H1 (cell line): ENCODE measurements at regions not wholly inside any gene's neighbourhood (a gene's known extent, or its start where the extent isn't known, plus 50 kb on each side); places are given as distances from the start of the nearest gene placed in this dataset.

Experiments
- CTCF ChIA-PET: fragments of 300-600 bp; sonication (Branson Sonifier 250); formaldehyde crosslinking; loops from one replicate; lab custom pipeline; 2021; ENCODE audit not compliant: partially characterized antibody; lab: Charles Lee
- POLR2A ChIA-PET: fragments of 300-600 bp; sonication (Branson Sonifier 250); formaldehyde crosslinking; loops from one replicate; lab custom pipeline; 2021; ENCODE audit warnings: inconsistent platforms; ENCODE audit not compliant: partially characterized antibody; lab: Charles Lee
- DNase-seq, 2 experiments: peaks; one replicate each; pipeline versions ENCODE4 v3.0.0 to v3.0.0-alpha.2; 2010 to 2022; ENCODE audit warnings: low spot score in 2 of 2, low read depth in 1 of 2, mixed read lengths in 1 of 2
- FAIRE-seq: peaks from 2 replicates; lab custom pipeline; 2011; peaks lifted over from hg19 to GRCh38; lab: Jason Lieb, UNC
- H2AFZ ChIP-seq: 2 replicates; pipeline ENCODE4 v1.8.1; 2012; ENCODE audit warnings: low read length, inconsistent platforms
- H2AK5ac ChIP-seq: 2 replicates; pipeline ENCODE4 v1.6.1; 2013; ENCODE audit warnings: low read depth, low read length
- H2BK120ac ChIP-seq: replicated peaks from 2 replicates; pipeline ENCODE3; 2013; ENCODE audit warnings: low read depth, low read length, inconsistent platforms
- H2BK12ac ChIP-seq: 2 replicates; pipeline ENCODE4 v1.6.1; 2013; ENCODE audit warnings: low read depth, low read length
- H2BK15ac ChIP-seq: 2 replicates; pipeline ENCODE4 v1.6.1; 2013; ENCODE audit warnings: low read length
- H2BK20ac ChIP-seq: 2 replicates; pipeline ENCODE4 v1.6.1; 2013; ENCODE audit warnings: low read length
- H2BK5ac ChIP-seq: 2 replicates; pipeline ENCODE4 v1.6.1; 2013; ENCODE audit warnings: low read depth, low read length
- H3K14ac ChIP-seq: 2 replicates; pipeline ENCODE4 v1.6.1; 2013; ENCODE audit warnings: inconsistent platforms; ENCODE audit not compliant: insufficient read length
- H3K18ac ChIP-seq: 2 replicates; pipeline ENCODE4 v1.6.1; 2013; ENCODE audit warnings: low read length; ENCODE audit errors: extremely low read depth
- H3K23ac ChIP-seq: 2 replicates; pipeline ENCODE4 v1.6.1; 2013; ENCODE audit warnings: inconsistent platforms; ENCODE audit not compliant: insufficient read length
- H3K23me2 ChIP-seq: 2 replicates; pipeline ENCODE4 v1.6.1; 2013; ENCODE audit warnings: low read depth, low read length
- H3K27ac ChIP-seq: 2 replicates; pipeline ENCODE4 v1.6.1; 2011; ENCODE audit warnings: low read depth, low read length, inconsistent platforms
- H3K27me3 ChIP-seq, 4 experiments: replicated peaks in 1 of 4; 1 replicate in 1 of 4; 2 replicates in 3 of 4; pipeline versions ENCODE4 v1.6.1 to v1.8.1; 2011 to 2013; ENCODE audit warnings: low read length in 3 of 4, mild to moderate bottlenecking in 3 of 4, inconsistent platforms in 2 of 4, mixed read lengths in 2 of 4, moderate library complexity in 1 of 4; ENCODE audit not compliant: control insufficient read depth in 3 of 4, insufficient read depth in 3 of 4; ENCODE audit errors: extremely low read depth in 1 of 4
- H3K36me3 ChIP-seq, 4 experiments: 2 replicates each; pipeline versions ENCODE4 v1.6.1 to v1.8.1; 2011 to 2013; ENCODE audit warnings: mild to moderate bottlenecking in 4 of 4, low read length in 3 of 4, moderate library complexity in 2 of 4, control low read depth in 1 of 4, inconsistent platforms in 1 of 4; ENCODE audit not compliant: insufficient read depth in 4 of 4, control insufficient read depth in 2 of 4
- H3K4ac ChIP-seq: replicated peaks from 2 replicates; pipeline ENCODE3; 2013; ENCODE audit warnings: low read length, low read depth, mixed read lengths, inconsistent platforms; ENCODE audit not compliant: insufficient read length
- H3K4me1 ChIP-seq, 4 experiments: replicated peaks in 1 of 4; 1 replicate in 1 of 4; 2 replicates in 3 of 4; pipeline versions ENCODE4 v1.6.1 to v1.8.1; 2011 to 2013; ENCODE audit warnings: low read length in 3 of 4, inconsistent platforms in 2 of 4, mixed read lengths in 1 of 4; ENCODE audit not compliant: insufficient read depth in 4 of 4, control insufficient read depth in 3 of 4
- H3K4me2 ChIP-seq, 2 experiments: 2 replicates each; pipeline versions ENCODE4 v1.6.1 to v1.8.1; 2011 to 2013; ENCODE audit warnings: low read depth in 2 of 2, low read length in 2 of 2, control low read depth in 1 of 2, inconsistent platforms in 1 of 2, mild to moderate bottlenecking in 1 of 2; ENCODE audit not compliant: insufficient read depth in 1 of 2
- H3K4me3 ChIP-seq, 4 experiments: fragments of 200-600, 300-600 bp in 1 of 4; sonication (generic), shearing (Covaris generic), sonication (Bioruptor Twin) in 1 of 4; 2 replicates each; pipeline versions ENCODE4 v1.5.1 to v1.8.1; 2011 to 2016; ENCODE audit warnings: low read length in 4 of 4, low read depth in 3 of 4, control low read depth in 2 of 4, inconsistent platforms in 2 of 4, mild to moderate bottlenecking in 2 of 4, mixed read lengths in 1 of 4, moderate library complexity in 1 of 4; ENCODE audit not compliant: insufficient read depth in 2 of 4; ENCODE audit errors: extremely low read depth in 1 of 4
- H3K56ac ChIP-seq: replicated peaks from 2 replicates; pipeline ENCODE3; 2013; ENCODE audit warnings: low read depth, mild to moderate bottlenecking, mixed read lengths, low read length, inconsistent platforms; ENCODE audit not compliant: insufficient read length
- H3K79me1 ChIP-seq: 2 replicates; pipeline ENCODE4 v1.6.1; 2013; ENCODE audit warnings: low read depth, low read length, control low read depth
- H3K79me2 ChIP-seq, 2 experiments: 2 replicates each; pipeline versions ENCODE4 v1.6.1 to v1.8.1; 2012 to 2013; ENCODE audit warnings: low read length in 2 of 2, mild to moderate bottlenecking in 2 of 2, inconsistent platforms in 1 of 2; ENCODE audit not compliant: insufficient read depth in 2 of 2, control insufficient read depth in 1 of 2
- H3K9ac ChIP-seq, 4 experiments: replicated peaks in 1 of 4; 1 replicate in 1 of 4; 2 replicates in 3 of 4; pipeline versions ENCODE4 v1.6.1 to v1.8.1; 2011 to 2013; ENCODE audit warnings: low read depth in 3 of 4, low read length in 3 of 4, control low read depth in 2 of 4, mild to moderate bottlenecking in 2 of 4, moderate library complexity in 2 of 4, inconsistent platforms in 1 of 4; ENCODE audit errors: extremely low read depth in 1 of 4
- H3K9me3 ChIP-seq, 2 experiments: 2 replicates each; pipeline versions ENCODE4 v1.6.1 to v1.8.1; 2012 to 2013; ENCODE audit warnings: mild to moderate bottlenecking in 2 of 2, moderate library complexity in 2 of 2, control low read depth in 1 of 2, inconsistent platforms in 1 of 2, low read depth in 1 of 2, low read length in 1 of 2, mixed read lengths in 1 of 2; ENCODE audit not compliant: insufficient read depth in 2 of 2
- H4K20me1 ChIP-seq, 2 experiments: replicated peaks in 1 of 2; 2 replicates each; pipeline versions ENCODE3 to v1.8.1; 2011 to 2013; ENCODE audit warnings: inconsistent platforms in 2 of 2, low read length in 2 of 2, mild to moderate bottlenecking in 1 of 2; ENCODE audit not compliant: insufficient read depth in 2 of 2, control insufficient read depth in 1 of 2
- H4K5ac ChIP-seq: 2 replicates; pipeline ENCODE4 v1.6.1; 2013; ENCODE audit warnings: low read length, low read depth, mixed read lengths, inconsistent platforms; ENCODE audit not compliant: insufficient read length
- H4K8ac ChIP-seq: 2 replicates; pipeline ENCODE4 v1.8.0; 2013; ENCODE audit warnings: mild to moderate bottlenecking, moderate library complexity, low read length, inconsistent platforms; ENCODE audit not compliant: insufficient read depth; ENCODE audit errors: extremely low read depth
- H4K91ac ChIP-seq: replicated peaks from 2 replicates; pipeline ENCODE3; 2013; ENCODE audit warnings: low read length, mixed read lengths, inconsistent platforms; ENCODE audit not compliant: insufficient read length
- CHD2 ChIP-seq: IDR thresholded peaks from 2 replicates; pipeline ENCODE4 v1.6.1; 2012; ENCODE audit warnings: low read length, improper control_type of control experiment
- EZH2 ChIP-seq: fragments of 200-600 bp; sonication (generic); IDR thresholded peaks from 2 replicates; pipeline ENCODE4 v1.7.1; 2012; ENCODE audit warnings: low read depth, mild to moderate bottlenecking, moderate library complexity, low read length, inconsistent platforms; ENCODE audit not compliant: severe bottlenecking
- NANOG ChIP-seq: IDR thresholded peaks from 2 replicates; pipeline ENCODE4 v1.6.1; 2011; ENCODE audit warnings: low read length, low read depth, mild to moderate bottlenecking, inconsistent platforms; ENCODE audit not compliant: insufficient read depth, poor library complexity, severe bottlenecking
- RAD21 ChIP-seq, 2 experiments: IDR thresholded peaks in 1 of 2; conservative IDR thresholded peaks in 1 of 2; 2 replicates each; pipeline ENCODE4 v1.6.1; 2011; ENCODE audit warnings: low read depth in 2 of 2, low read length in 2 of 2, improper control_type of control experiment in 1 of 2, inconsistent platforms in 1 of 2, mild to moderate bottlenecking in 1 of 2, moderate library complexity in 1 of 2
- TF ChIP-seq, protein P1 (sequence below): IDR thresholded peaks from 2 replicates; pipeline ENCODE4 v1.6.1; 2011; ENCODE audit warnings: low read length, improper control_type of control experiment

- H3K4me3 ChIP-seq: no peak overlapping the region
- no peak overlapping the region for H3K4me2 ChIP-seq
- ChIA-PET CTCF (no interaction called here), POLR2A (no interaction called here)
- no peak overlapping the region for H2AFZ ChIP-seq
- H3K9ac ChIP-seq: no peak overlapping the region
- H3K79me2 ChIP-seq: no peaks in the 10 kb centered on the region
- FAIRE-seq (no peak), DNase-seq (no peak)
- H4K5ac ChIP-seq: no peak overlapping the region
- no peak overlapping the region for H3K56ac ChIP-seq
- H2BK15ac ChIP-seq: no peak overlapping the region
- H4K91ac ChIP-seq: no peak overlapping the region
- H4K20me1 ChIP-seq: no peaks in the 10 kb centered on the region
- no peak overlapping the region for H2AK5ac ChIP-seq
- peaks cover 0 to 6% (median 2%) of the 10 kb centered on the region in 4 experiments; a peak in 4 of 7 replicates for H3K4me1 ChIP-seq
- H3K36me3 ChIP-seq: no peaks in the 10 kb centered on the region
- H3K27ac ChIP-seq: no peak overlapping the region
- no peaks in the 10 kb centered on the region for H3K9me3 ChIP-seq
- H2BK120ac ChIP-seq: no peak overlapping the region
- no peak overlapping the region for H3K18ac ChIP-seq
- H3K4ac ChIP-seq: no peak overlapping the region
- H2BK20ac ChIP-seq: no peak overlapping the region
- H3K79me1 ChIP-seq: no peaks in the 10 kb centered on the region
- no peak overlapping the region for H3K14ac ChIP-seq
- no peaks in the 10 kb centered on the region for H3K27me3 ChIP-seq
- no peak overlapping the region for H2BK5ac ChIP-seq
- H3K23ac ChIP-seq: no peak overlapping the region
- H4K8ac ChIP-seq: no peak overlapping the region
- no peaks in the 10 kb centered on the region for H3K23me2 ChIP-seq
- H2BK12ac ChIP-seq: no peak overlapping the region
- TF ChIP-seq, protein P1, sequence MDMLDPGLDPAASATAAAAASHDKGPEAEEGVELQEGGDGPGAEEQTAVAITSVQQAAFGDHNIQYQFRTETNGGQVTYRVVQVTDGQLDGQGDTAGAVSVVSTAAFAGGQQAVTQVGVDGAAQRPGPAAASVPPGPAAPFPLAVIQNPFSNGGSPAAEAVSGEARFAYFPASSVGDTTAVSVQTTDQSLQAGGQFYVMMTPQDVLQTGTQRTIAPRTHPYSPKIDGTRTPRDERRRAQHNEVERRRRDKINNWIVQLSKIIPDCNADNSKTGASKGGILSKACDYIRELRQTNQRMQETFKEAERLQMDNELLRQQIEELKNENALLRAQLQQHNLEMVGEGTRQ: no peak
- no peak for TF ChIP-seq EZH2
- no peak for TF ChIP-seq RAD21 (IDR thresholded peaks at IDR 0.05 in 1 of 2, conservative IDR thresholded peaks at IDR 0.05 in 1 of 2; ENCODE audit: low read depth in 2 of 2, low read length in 2 of 2)
- TF ChIP-seq CHD2: no peak
- no peak for TF ChIP-seq NANOG
These were observed 849.9 kb upstream of the EPHA7 start for GRCh38 chr6:94269256-94269655.
